LNCaP clone FGC (cell line): ENCODE measurements at regions not wholly inside any gene's neighbourhood (a gene's known extent, or its start where the extent isn't known, plus 50 kb on each side); places are given as distances from the start of the nearest gene placed in this dataset.

Experiments used
- DNase-seq: peaks from one replicate; pipeline ENCODE4 v3.0.0-alpha.2; 2011; ENCODE audit warnings: low read depth
- H3K4me3 ChIP-seq: 2 replicates; pipeline ENCODE4 v1.5.1; 2011; ENCODE audit warnings: mild to moderate bottlenecking, low read depth, low read length, control low read depth
- TF ChIP-seq, protein P1 (sequence below): IDR thresholded peaks from 2 replicates; pipeline ENCODE4 v1.5.1; 2012; ENCODE audit warnings: mild to moderate bottlenecking; ENCODE audit not compliant: control insufficient read depth, insufficient read depth; ENCODE audit errors: extremely low read depth

DNA sequence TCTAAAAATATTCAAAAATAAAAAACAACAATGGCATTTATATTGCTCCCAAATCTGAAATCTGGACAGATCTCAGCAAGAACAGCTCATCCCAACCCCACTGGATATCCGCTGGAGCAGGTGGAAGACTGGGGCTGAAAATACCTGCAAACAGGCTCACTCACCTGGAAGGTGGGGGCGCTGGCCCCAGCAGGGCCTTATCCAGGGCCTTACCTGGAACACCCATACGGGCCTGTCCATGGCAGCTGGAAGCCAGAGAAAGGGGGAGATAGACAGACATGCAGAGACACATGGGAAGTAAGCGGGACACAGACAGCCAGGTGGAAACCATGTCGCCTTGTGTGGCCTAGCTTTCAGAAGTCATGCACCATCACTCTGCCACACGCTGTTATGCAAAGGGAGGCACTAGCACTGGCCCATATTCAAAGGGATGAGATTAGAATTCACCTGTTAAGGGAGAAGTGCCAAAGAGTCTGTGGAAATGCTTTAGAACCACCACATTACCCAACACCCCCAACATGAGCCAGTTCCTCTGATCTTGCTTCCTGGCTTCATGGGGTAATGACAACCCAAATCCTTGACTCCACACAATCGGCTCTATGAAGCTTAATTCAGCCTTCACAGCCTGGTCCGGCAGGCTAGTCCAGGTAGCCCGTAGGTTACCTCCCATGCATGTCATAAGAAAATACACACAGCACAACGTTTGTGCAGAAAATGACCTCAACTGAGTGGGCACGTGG, 99.0 kb upstream of the CDYL start:
- no peak for DNase-seq
- H3K4me3 ChIP-seq = no peak overlapping the region
- TF ChIP-seq, protein P1, sequence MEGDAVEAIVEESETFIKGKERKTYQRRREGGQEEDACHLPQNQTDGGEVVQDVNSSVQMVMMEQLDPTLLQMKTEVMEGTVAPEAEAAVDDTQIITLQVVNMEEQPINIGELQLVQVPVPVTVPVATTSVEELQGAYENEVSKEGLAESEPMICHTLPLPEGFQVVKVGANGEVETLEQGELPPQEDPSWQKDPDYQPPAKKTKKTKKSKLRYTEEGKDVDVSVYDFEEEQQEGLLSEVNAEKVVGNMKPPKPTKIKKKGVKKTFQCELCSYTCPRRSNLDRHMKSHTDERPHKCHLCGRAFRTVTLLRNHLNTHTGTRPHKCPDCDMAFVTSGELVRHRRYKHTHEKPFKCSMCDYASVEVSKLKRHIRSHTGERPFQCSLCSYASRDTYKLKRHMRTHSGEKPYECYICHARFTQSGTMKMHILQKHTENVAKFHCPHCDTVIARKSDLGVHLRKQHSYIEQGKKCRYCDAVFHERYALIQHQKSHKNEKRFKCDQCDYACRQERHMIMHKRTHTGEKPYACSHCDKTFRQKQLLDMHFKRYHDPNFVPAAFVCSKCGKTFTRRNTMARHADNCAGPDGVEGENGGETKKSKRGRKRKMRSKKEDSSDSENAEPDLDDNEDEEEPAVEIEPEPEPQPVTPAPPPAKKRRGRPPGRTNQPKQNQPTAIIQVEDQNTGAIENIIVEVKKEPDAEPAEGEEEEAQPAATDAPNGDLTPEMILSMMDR = no peak

DNA sequence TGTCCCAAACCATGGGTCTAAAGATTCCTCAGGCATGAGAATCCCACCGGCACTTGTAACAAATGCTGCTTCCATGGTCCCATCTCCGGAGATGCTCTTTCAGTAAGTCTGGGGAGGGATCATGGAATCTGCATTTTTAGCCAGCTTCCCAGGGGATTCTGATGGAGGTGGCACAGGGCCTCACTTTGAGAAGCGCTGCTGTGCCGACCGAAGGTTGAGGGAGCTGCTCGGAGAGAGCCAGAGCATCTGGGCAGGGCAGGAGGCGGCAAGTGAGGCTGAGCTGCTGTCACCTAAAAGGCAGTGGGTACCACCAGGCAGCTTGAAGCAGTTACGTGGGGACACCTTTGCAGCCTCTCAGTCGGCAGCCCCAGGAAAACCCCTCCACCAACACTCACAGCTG, 100.2 kb upstream of the CDYL start:
- no peak overlapping the region for H3K4me3 ChIP-seq
- TF ChIP-seq, protein P1 = no peak
- DNase-seq = no peak

DNA sequence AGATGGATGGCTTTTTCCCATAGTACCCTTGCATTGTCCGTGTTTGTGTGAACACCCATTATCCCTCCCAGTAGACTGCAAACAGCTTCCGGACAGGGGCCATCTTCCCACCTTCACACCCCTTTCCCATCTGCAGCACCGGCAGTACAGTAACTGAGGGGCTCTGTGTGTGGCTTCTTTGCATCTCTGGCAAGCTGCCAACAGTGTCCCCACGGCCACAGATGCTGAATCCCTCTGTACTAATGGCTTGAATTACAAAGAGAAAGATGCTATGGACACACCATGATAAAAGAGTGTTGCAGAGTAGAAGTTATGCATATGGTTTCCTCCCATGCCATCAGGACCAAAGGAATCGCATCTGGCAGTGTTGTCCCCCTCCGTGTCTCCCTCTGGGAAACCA, 101.1 kb upstream of the CDYL start:
- no peak for DNase-seq
- H3K4me3 ChIP-seq = no peak overlapping the region
- TF ChIP-seq, protein P1 = no peak

DNA sequence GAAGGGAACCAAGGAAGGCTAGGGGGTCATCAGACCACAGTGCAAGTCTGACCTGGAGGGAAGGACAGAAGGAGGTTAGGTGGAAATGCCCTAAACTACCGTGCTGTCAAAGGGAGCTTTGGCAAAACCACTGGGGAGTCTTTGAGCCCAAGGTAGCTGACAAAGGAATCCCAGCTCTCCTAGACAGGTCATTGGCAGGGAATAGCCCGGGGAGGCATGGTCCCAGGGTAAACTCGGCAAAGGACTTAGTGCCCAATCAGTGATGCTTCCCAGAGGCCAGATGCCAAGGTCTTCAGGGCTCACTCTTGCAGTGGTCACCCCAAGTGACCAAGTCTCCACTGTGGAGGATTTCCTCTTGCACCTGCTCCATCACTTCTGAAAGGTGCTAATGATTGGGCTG, 102.3 kb upstream of the CDYL start:
- H3K4me3 ChIP-seq = no peak overlapping the region
- TF ChIP-seq, protein P1 = no peak
- no peak for DNase-seq

DNA sequence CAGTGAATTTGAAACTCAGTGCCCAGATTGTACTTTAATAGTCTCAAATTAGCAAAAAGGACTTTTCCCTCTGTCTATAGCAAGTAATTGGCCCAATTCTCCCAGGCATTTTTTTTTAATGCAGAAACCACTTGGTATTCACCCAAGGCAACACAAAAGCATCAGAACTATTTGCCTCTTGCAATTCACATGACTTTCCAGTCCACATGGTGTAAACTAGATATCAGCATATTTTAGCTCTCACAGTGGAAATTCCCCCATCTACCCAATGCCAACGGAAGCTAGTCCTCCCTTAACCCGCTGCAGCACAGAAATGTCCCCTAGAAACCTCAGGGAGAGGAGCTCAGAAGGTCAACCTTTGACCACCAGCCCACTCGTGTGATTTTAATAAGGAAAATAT, 103.4 kb upstream of the CDYL start:
- TF ChIP-seq, protein P1 = no peak
- no peak for DNase-seq
- no peak overlapping the region for H3K4me3 ChIP-seq

DNA sequence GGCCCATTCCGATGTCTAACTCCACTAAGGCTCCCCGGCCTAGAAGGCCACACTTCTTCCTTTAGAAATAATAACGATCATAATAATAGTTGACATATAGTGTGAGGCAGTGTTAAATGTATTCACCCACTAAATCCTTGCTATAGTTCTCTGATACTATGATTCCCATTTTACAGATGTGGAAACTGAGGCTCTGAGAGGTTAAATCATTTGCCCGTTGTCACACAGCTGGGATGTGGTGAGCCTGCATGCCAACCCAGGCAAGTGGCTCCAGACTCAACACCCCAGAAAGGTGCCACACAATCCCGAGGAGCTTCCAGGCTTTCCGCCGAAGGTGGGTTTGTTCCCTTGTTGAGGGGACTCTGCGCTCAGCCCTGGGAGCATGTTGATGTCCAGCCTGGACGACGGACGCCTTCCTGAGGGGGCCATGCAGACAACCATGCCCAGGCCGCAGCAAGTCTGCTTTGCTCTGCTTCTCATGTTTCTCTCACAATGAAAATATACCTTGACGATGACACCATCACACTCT, 104.6 kb upstream of the CDYL start:
- DNase-seq = no peak
- H3K4me3 ChIP-seq = no peak overlapping the region
- TF ChIP-seq, protein P1 = no peak

DNA sequence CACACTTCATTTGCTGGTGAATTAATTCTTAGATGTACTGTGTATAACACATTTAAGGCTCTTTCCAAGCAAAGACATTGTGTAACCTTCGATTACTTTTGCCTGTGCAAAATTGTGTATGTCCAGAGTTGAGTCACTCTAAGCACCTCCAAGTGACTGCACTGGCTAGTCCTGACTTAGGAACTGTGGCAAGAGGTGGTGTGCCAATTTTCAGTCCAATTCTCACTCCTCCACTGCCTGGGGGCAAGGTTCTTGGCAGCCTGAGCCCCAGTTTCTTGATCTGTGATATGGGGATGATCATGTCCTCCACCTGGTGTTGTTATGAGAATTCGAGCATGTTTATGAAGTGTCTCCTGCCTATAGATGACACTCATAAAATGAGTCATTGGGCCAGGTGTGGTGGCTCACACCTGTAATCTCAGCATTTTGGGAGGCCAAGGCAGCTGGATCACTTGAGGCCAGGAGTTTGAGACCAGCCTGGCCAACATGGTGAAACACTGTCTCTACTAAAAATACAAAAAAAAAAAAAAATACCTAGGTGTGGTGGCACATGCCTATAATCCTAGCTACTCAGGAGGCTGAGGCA, 105.3 kb upstream of the CDYL start:
- DNase-seq = no peak
- TF ChIP-seq, protein P1 = no peak
- H3K4me3 ChIP-seq = no peak overlapping the region
